DOHH2 (cell line): ENCODE measurements at regions not wholly inside any gene's neighbourhood (a gene's known extent, or its start where the extent isn't known, plus 50 kb on each side); places are given as distances from the start of the nearest gene placed in this dataset.

Experiments used
- CTCF ChIP-seq: fragments of 200-600 bp; sonication (generic); IDR thresholded peaks from one replicate; pipeline ENCODE4 v1.5.1; 2014; ENCODE audit warnings: antibody characterized with exemption, mild to moderate bottlenecking, low read depth, low read length; ENCODE audit not compliant: poor library complexity, severe bottlenecking
- EZH2phosphoT487 ChIP-seq: fragments of 200-600 bp; sonication (generic); IDR thresholded peaks from 2 replicates; pipeline ENCODE4 v1.6.1; 2017; ENCODE audit warnings: borderline replicate concordance, mild to moderate bottlenecking, antibody characterized with exemption, low read length, moderate library complexity, mixed read lengths

DNA sequence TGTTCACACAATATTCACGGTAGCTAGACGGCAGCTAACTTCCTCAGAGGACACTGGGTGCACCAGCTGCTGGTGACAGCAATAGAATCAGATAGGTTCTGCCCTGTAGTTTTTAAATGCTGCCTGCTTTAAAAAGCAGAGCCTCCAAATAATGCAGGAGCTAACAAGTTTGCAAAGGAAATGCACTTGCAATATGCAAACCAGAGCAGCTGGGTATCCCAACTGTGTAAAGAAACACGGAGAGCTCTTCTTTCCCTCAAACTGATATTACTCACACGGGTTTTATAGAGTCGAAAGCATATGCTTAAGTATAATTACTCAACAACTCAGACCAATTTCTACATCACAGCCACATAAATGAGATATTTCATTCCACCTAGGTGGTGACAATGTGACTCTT is 432.7 kb downstream of the TFAP2A start:
- TF ChIP-seq CTCF (no peak), EZH2phosphoT487 (no peak)
